ENCODE measurements at regions not wholly inside any gene's neighbourhood (a gene's known extent, or its start where the extent isn't known, plus 50 kb on each side); places are given as distances from the start of the nearest gene placed in this dataset.
A peak's percentile ranks its signal among the peaks of the same experiment; 100 is the strongest.

GRCh38 chr14:71527838-71528237, 404.4 kb upstream of the RGS6 start:
- DNase-seq (ENCODE audit: low read depth in 1 of 2, low spot score in 1 of 2): no peak

- DNase-seq (ENCODE audit: low read depth in 1 of 2, low spot score in 1 of 2): no peak
Measured at GRCh38 chr14:71529848-71530247, 402.4 kb upstream of the RGS6 start.

- no peak for DNase-seq (ENCODE audit: low read depth in 1 of 2, low spot score in 1 of 2)
Measured at GRCh38 chr14:71532344-71532743, 399.9 kb upstream of the RGS6 start.

GRCh38 chr14:71532790-71533189, 399.4 kb upstream of the RGS6 start:
- no peak for DNase-seq (ENCODE audit: low read depth in 1 of 2, low spot score in 1 of 2)

- no peak for DNase-seq (ENCODE audit: low read depth in 1 of 2, low spot score in 1 of 2)
Measured at GRCh38 chr14:71533390-71533789, 398.8 kb upstream of the RGS6 start.

GRCh38 chr14:71533800-71534199, 398.4 kb upstream of the RGS6 start:
- DNase-seq (ENCODE audit: low read depth in 1 of 2, low spot score in 1 of 2): no peak

GRCh38 chr14:71534506-71534905, 397.7 kb upstream of the RGS6 start:
- DNase-seq (ENCODE audit: low read depth in 1 of 2, low spot score in 1 of 2): no peak

- no peak for DNase-seq (ENCODE audit: low read depth in 1 of 2, low spot score in 1 of 2)
Measured at GRCh38 chr14:71536015-71536740, 396.1 kb upstream of the RGS6 start.

- DNase-seq (ENCODE audit: low read depth in 1 of 2, low spot score in 1 of 2): no peak
Measured at GRCh38 chr14:71536927-71537772, 395.1 kb upstream of the RGS6 start.

GRCh38 chr14:71538288-71538687, 393.9 kb upstream of the RGS6 start:
- no peak for DNase-seq (ENCODE audit: low read depth in 1 of 2, low spot score in 1 of 2)

GRCh38 chr14:71538938-71539649, 393.1 kb upstream of the RGS6 start:
- DNase-seq (ENCODE audit: low read depth in 1 of 2, low spot score in 1 of 2): no peak

- no peak for DNase-seq (ENCODE audit: low read depth in 1 of 2, low spot score in 1 of 2)
Measured at GRCh38 chr14:71539650-71540285, 392.5 kb upstream of the RGS6 start.

- no peak for DNase-seq (ENCODE audit: low read depth in 1 of 2, low spot score in 1 of 2)
Measured at GRCh38 chr14:71541271-71541670, 391.0 kb upstream of the RGS6 start.

GRCh38 chr14:71541973-71542690, 390.1 kb upstream of the RGS6 start:
- DNase-seq (ENCODE audit: low read depth in 1 of 2, low spot score in 1 of 2): no peak

GRCh38 chr14:71549421-71550050, 382.7 kb upstream of the RGS6 start:
- DNase-seq (ENCODE audit: low read depth in 1 of 2, low spot score in 1 of 2): no peak

- DNase-seq (ENCODE audit: low read depth in 1 of 2, low spot score in 1 of 2): no peak
Measured at GRCh38 chr14:71550367-71550766, 381.9 kb upstream of the RGS6 start.

GRCh38 chr14:71551291-71551950, 380.8 kb upstream of the RGS6 start:
- no peak for DNase-seq (ENCODE audit: low read depth in 1 of 2, low spot score in 1 of 2)

- no peak for DNase-seq (ENCODE audit: low read depth in 1 of 2, low spot score in 1 of 2)
Measured at GRCh38 chr14:71552809-71553208, 379.4 kb upstream of the RGS6 start.

- DNase-seq (ENCODE audit: low read depth in 1 of 2, low spot score in 1 of 2): no peak
Measured at GRCh38 chr14:71553779-71554178, 378.4 kb upstream of the RGS6 start.

GRCh38 chr14:71554323-71554722, 377.9 kb upstream of the RGS6 start:
- peak in 1 of 2 donors; percentile 13 for DNase-seq (ENCODE audit: low read depth in 1 of 2, low spot score in 1 of 2)

Data from activated CD4-positive, alpha-beta T cell treated with anti-CD3 and anti-CD28 coated beads, Interleukin-2, amount 50 U/mL, for 24 hours (primary cell).